PC-3 (cell line): ENCODE measurements at regions not wholly inside any gene's neighbourhood (a gene's known extent, or its start where the extent isn't known, plus 50 kb on each side); places are given as distances from the start of the nearest gene placed in this dataset.

Experiments used
- ATAC-seq: fragments of 200-7000 bp; cut with Tn5 transposase; 2 replicates; pipeline ENCODE4 v1.9.1; 2020; ENCODE audit warnings: mild to moderate bottlenecking, moderate library complexity
- BruUV-seq: library from RNA; stranded (reverse); fragments of 400-500 nt; replicated peaks from 2 replicates; lab custom pipeline; 2021; lab: Mats Ljungman, UMichigan
- CTCF ChIA-PET: fragments of 300-600 bp; sonication (Branson Sonifier 250); formaldehyde crosslinking; loops from one replicate; lab custom pipeline; 2022; ENCODE audit warnings: antibody characterized with exemption; lab: Charles Lee
- POLR2A ChIA-PET: fragments of 300-600 bp; sonication (Branson Sonifier 250); formaldehyde crosslinking; loops from one replicate; lab custom pipeline; 2022; ENCODE audit warnings: antibody characterized with exemption; ENCODE audit not compliant: unreplicated experiment; lab: Charles Lee
- DNase-seq: peaks from one replicate; pipeline ENCODE4 v3.0.0-alpha.2; 2015
- H2AFZ ChIP-seq: fragments of 300-600 bp; sonication (generic); 2 replicates; pipeline ENCODE4 v1.6.0; 2016; ENCODE audit warnings: antibody characterized with exemption, low read length
- H3F3A ChIP-seq: fragments of 300-600 bp; sonication (generic); one replicate; pipeline ENCODE4 v1.6.0; 2017; ENCODE audit warnings: antibody characterized with exemption, low read length, control low read depth, mild to moderate bottlenecking; ENCODE audit not compliant: unreplicated experiment
- H3K27ac ChIP-seq: fragments of 300-600 bp; sonication (generic); 2 replicates; pipeline ENCODE4 v1.5.1; 2016; ENCODE audit warnings: mild to moderate bottlenecking, low read length
- H3K27me3 ChIP-seq: fragments of 300-600 bp; sonication (generic); 2 replicates; pipeline ENCODE4 v1.6.1; 2016; ENCODE audit warnings: low read length, mixed read lengths
- H3K36me3 ChIP-seq: fragments of 300-600 bp; sonication (generic); 2 replicates; pipeline ENCODE4 v1.6.1; 2016; ENCODE audit warnings: low read depth, mixed run types, low read length, mixed read lengths
- H3K4me1 ChIP-seq: fragments of 300-600 bp; sonication (generic); 2 replicates; pipeline ENCODE4 v1.5.1; 2016; ENCODE audit warnings: low read length; ENCODE audit not compliant: insufficient read depth
- H3K4me2 ChIP-seq: fragments of 300-600 bp; sonication (generic); 2 replicates; pipeline ENCODE4 v1.6.0; 2016; ENCODE audit warnings: low read length
- H3K4me3 ChIP-seq: fragments of 300-600 bp; sonication (generic); 2 replicates; pipeline ENCODE4 v1.5.1; 2016; ENCODE audit warnings: mild to moderate bottlenecking, low read length, mixed read lengths
- H3K79me2 ChIP-seq: fragments of 300-600 bp; sonication (generic); 2 replicates; pipeline ENCODE4 v1.6.1; 2017; ENCODE audit warnings: low read length, mixed read lengths
- H3K9ac ChIP-seq: fragments of 300-600 bp; sonication (generic); 2 replicates; pipeline ENCODE4 v1.6.0; 2016; ENCODE audit warnings: mild to moderate bottlenecking, low read length
- H3K9me2 ChIP-seq: fragments of 300-600 bp; sonication (generic); replicated peaks from 2 replicates; pipeline ENCODE4 v1.6.1; 2016; ENCODE audit warnings: mixed run types, low read length, mixed read lengths
- H3K9me3 ChIP-seq: fragments of 300-600 bp; sonication (generic); 2 replicates; pipeline ENCODE4 v1.6.1; 2016; ENCODE audit warnings: low read length, mixed read lengths
- H4K20me1 ChIP-seq: fragments of 300-600 bp; sonication (generic); 2 replicates; pipeline ENCODE4 v1.6.1; 2016; ENCODE audit warnings: low read length, mixed read lengths
- EZH2 ChIP-seq: fragments of 300-600 bp; sonication (generic); IDR thresholded peaks from one replicate; pipeline ENCODE4 v1.6.1; 2017; ENCODE audit warnings: antibody characterized with exemption, mild to moderate bottlenecking, low read length; ENCODE audit not compliant: unreplicated experiment
- EZH2phosphoT487 ChIP-seq: fragments of 300-600 bp; sonication (generic); IDR thresholded peaks from 2 replicates; pipeline ENCODE4 v1.6.1; 2018; ENCODE audit warnings: mild to moderate bottlenecking, antibody characterized with exemption, low read length, borderline replicate concordance
- intact Hi-C: fragments of 100-400 bp; cut with micrococcal nuclease; formaldehyde crosslinking; loops from 2 replicates; pipeline ENCODE4 v1.9.0; 2023
- TF ChIP-seq, protein P1 (sequence below): fragments of 300-600 bp; sonication (generic); conservative IDR thresholded peaks from 2 replicates; pipeline ENCODE4 v1.5.1; 2017; ENCODE audit warnings: antibody characterized with exemption, low read depth, mild to moderate bottlenecking, low read length

GRCh38 chr5:23627976-23628375, 120.6 kb downstream of the PRDM9 start:
- Histone ChIP-seq H3K79me2 (no peaks in the 10 kb centered on the region), H3K4me1 (peaks cover 36% of the 10 kb centered on the region), H3F3A (peaks cover 3% of the 10 kb centered on the region), H3K36me3 (no peaks in the 10 kb centered on the region), H3K9me3 (no peaks in the 10 kb centered on the region), H3K4me2 (no peak overlapping the region), H2AFZ (peak overlapping the region; percentile 43; the same call in 1 of the 2 replicates), H3K4me3 (no peak overlapping the region), H3K9me2 (no peaks in the 10 kb centered on the region), H3K27me3 (no peaks in the 10 kb centered on the region), H4K20me1 (no peaks in the 10 kb centered on the region), H3K9ac (no peak overlapping the region), H3K27ac (no peak overlapping the region)
- DNase-seq = peak; percentile 23
- TF ChIP-seq EZH2 (no peak), EZH2phosphoT487 (no peak)
- TF ChIP-seq, protein P1, sequence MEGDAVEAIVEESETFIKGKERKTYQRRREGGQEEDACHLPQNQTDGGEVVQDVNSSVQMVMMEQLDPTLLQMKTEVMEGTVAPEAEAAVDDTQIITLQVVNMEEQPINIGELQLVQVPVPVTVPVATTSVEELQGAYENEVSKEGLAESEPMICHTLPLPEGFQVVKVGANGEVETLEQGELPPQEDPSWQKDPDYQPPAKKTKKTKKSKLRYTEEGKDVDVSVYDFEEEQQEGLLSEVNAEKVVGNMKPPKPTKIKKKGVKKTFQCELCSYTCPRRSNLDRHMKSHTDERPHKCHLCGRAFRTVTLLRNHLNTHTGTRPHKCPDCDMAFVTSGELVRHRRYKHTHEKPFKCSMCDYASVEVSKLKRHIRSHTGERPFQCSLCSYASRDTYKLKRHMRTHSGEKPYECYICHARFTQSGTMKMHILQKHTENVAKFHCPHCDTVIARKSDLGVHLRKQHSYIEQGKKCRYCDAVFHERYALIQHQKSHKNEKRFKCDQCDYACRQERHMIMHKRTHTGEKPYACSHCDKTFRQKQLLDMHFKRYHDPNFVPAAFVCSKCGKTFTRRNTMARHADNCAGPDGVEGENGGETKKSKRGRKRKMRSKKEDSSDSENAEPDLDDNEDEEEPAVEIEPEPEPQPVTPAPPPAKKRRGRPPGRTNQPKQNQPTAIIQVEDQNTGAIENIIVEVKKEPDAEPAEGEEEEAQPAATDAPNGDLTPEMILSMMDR = no peak
- POLR2A ChIA-PET = no interaction called here
- CTCF ChIA-PET = no interaction called here
- ATAC-seq = no peak
- BruUV-seq = no TSS peak
- intact Hi-C loops = no loop called here

- DNase-seq (peak; percentile 32), ATAC-seq (peak; percentile 32; the same call in 1 of the 2 replicates)
- no peak for TF ChIP-seq EZH2phosphoT487
- TF ChIP-seq, protein P1 = no peak
- no peak for TF ChIP-seq EZH2
- BruUV-seq = no TSS peak
- Histone ChIP-seq H3K9ac (no peak overlapping the region), H3K79me2 (no peaks in the 10 kb centered on the region), H3K27ac (0 out of 2 replicates have a peak overlapping the region, but pooled peaks have one; percentile 3), H3K4me1 (peaks cover 36% of the 10 kb centered on the region), H3K4me2 (peak overlapping the region; percentile 18), H3K4me3 (no peak overlapping the region), H3K9me2 (no peaks in the 10 kb centered on the region), H3K27me3 (no peaks in the 10 kb centered on the region), H2AFZ (no peak overlapping the region), H4K20me1 (no peaks in the 10 kb centered on the region), H3F3A (peaks cover 3% of the 10 kb centered on the region), H3K9me3 (no peaks in the 10 kb centered on the region), H3K36me3 (no peaks in the 10 kb centered on the region)
- intact Hi-C loops = no loop called here
- CTCF ChIA-PET = no interaction called here
- POLR2A ChIA-PET = no interaction called here
These were observed 122.0 kb downstream of the PRDM9 start for GRCh38 chr5:23629396-23629795.

DNA sequence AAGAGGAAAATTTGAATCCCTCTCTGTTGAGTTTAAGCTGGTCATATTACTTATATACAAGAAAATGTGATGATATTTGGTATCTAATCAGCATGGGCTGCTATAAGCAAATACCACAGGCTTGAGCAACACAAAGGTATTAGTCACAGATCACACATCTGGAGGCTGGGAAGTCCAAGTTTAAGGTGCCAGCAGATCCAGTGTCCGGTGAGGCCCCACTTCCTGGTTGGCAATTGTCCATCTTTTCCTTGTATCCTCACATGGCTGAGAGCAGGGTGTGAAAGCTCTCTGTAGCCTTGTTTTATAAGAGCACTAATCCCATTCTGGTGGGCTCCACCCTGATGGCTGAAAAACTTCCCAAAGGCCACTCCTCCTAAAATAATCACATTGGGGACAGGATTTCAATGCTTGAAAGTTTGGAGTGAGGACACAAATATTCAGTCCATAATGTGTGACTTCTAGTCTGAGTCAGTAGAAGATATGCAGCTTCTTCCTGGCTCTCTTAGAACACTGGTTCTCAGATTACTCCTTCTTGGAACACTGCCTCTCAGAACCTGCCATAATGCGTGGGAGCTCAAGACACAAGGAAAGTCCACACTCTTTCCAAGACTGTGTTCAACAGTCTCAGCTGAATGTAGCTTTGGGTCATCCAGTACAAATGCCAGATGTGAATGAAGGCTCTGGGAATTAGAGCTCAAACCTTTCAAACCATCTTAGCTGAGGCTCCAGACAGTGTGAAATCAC, 124.1 kb downstream of the PRDM9 start:
- ATAC-seq = peak; percentile 90
- peak overlapping the region; percentile 47 for H3K4me2 ChIP-seq
- no peaks in the 10 kb centered on the region for H3K36me3 ChIP-seq
- H4K20me1 ChIP-seq = no peaks in the 10 kb centered on the region
- H3K79me2 ChIP-seq = no peaks in the 10 kb centered on the region
- DNase-seq = peak; percentile 90
- H3K27ac ChIP-seq = peak overlapping the region; percentile 94
- peaks cover 3% of the 10 kb centered on the region for H3F3A ChIP-seq
- H3K9me2 ChIP-seq = no peaks in the 10 kb centered on the region
- intact Hi-C loops = no loop called here
- peaks cover 36% of the 10 kb centered on the region for H3K4me1 ChIP-seq
- peak overlapping the region; percentile 67 for H2AFZ ChIP-seq
- H3K4me3 ChIP-seq = no peak overlapping the region
- H3K9ac ChIP-seq = peak overlapping the region; percentile 46; the same call in 1 of the 2 replicates
- ChIA-PET CTCF (no interaction called here), POLR2A (no interaction called here)
- no peaks in the 10 kb centered on the region for H3K9me3 ChIP-seq
- TF ChIP-seq EZH2 (no peak), EZH2phosphoT487 (no peak)
- TF ChIP-seq, protein P1 = no peak
- no peaks in the 10 kb centered on the region for H3K27me3 ChIP-seq
- no TSS peak for BruUV-seq
